NCI-H510A treated with DMSO at 0.1 percent for 48 hours (cell line): ENCODE measurements at regions not wholly inside any gene's neighbourhood (a gene's known extent, or its start where the extent isn't known, plus 50 kb on each side); places are given as distances from the start of the nearest gene placed in this dataset.
A peak's percentile ranks its signal among the peaks of the same experiment; 100 is the strongest.
"Not testable (repeated sequence)": the region's sequence is repeated elsewhere in the genome, so short reads cannot be mapped to it uniquely, and the experiment has no call there.

Experiments
- DNase-seq: peaks from one replicate; lab custom pipeline; 2025; lab: John Stamatoyannopoulos, UW

- DNase-seq = no peak
Observed at GRCh38 chr1:232416026-232416568, 213.8 kb downstream of the SIPA1L2 start.

- not testable (repeated sequence) for DNase-seq
Observed at GRCh38 chr1:232415481-232415880, 214.5 kb downstream of the SIPA1L2 start.

- no peak for DNase-seq
Observed at GRCh38 chr1:232414100-232414499, 215.8 kb downstream of the SIPA1L2 start.

GRCh38 chr1:232413674-232414073 is 216.3 kb downstream of the SIPA1L2 start:
- DNase-seq = no peak

GRCh38 chr1:232409584-232409983 is 220.3 kb downstream of the SIPA1L2 start:
- no peak for DNase-seq

GRCh38 chr1:232407120-232407519 is 222.8 kb downstream of the SIPA1L2 start:
- no peak for DNase-seq

- DNase-seq = no peak
Observed at GRCh38 chr1:232405781-232406180, 224.2 kb downstream of the SIPA1L2 start.

GRCh38 chr1:232404981-232405731 is 224.8 kb downstream of the SIPA1L2 start:
- no peak for DNase-seq

GRCh38 chr1:232404227-232404626 is 225.7 kb downstream of the SIPA1L2 start:
- no peak for DNase-seq

GRCh38 chr1:232403017-232403714 is 226.8 kb downstream of the SIPA1L2 start:
- DNase-seq = no peak

GRCh38 chr1:232398823-232399222 is 231.1 kb downstream of the SIPA1L2 start:
- no peak for DNase-seq

- DNase-seq = no peak
Observed at GRCh38 chr1:232393444-232394146, 236.3 kb downstream of the SIPA1L2 start.

- no peak for DNase-seq
Observed at GRCh38 chr1:232393010-232393409, 236.9 kb downstream of the SIPA1L2 start.

- peak; percentile 43 for DNase-seq
Observed at GRCh38 chr1:232390590-232390989, 239.3 kb downstream of the SIPA1L2 start.

GRCh38 chr1:232389744-232390143 is 240.2 kb downstream of the SIPA1L2 start:
- no peak for DNase-seq

- DNase-seq = no peak
Observed at GRCh38 chr1:232388363-232388762, 241.6 kb downstream of the SIPA1L2 start.

GRCh38 chr1:232386721-232387510 is 243.0 kb downstream of the SIPA1L2 start:
- DNase-seq = no peak

- DNase-seq = no peak
Observed at GRCh38 chr1:232386294-232386693, 243.6 kb downstream of the SIPA1L2 start.

- no peak for DNase-seq
Observed at GRCh38 chr1:232385221-232385620, 244.7 kb downstream of the SIPA1L2 start.

- DNase-seq = no peak
Observed at GRCh38 chr1:232384171-232384883, 245.6 kb downstream of the SIPA1L2 start.
